HCT116 (cell line): ENCODE measurements at regions not wholly inside any gene's neighbourhood (a gene's known extent, or its start where the extent isn't known, plus 50 kb on each side); places are given as distances from the start of the nearest gene placed in this dataset.

Source experiments
- EZH2 ChIP-seq: fragments of 200-600 bp; sonication (generic); IDR thresholded peaks from 2 replicates; pipeline ENCODE4 v1.6.1; 2017; ENCODE audit warnings: antibody characterized with exemption, mixed run types
- EZH2phosphoT487 ChIP-seq: fragments of 200-600 bp; IDR thresholded peaks from 2 replicates; pipeline ENCODE4 v1.6.1; 2018; ENCODE audit warnings: antibody characterized with exemption, borderline replicate concordance
- POLR2A ChIP-seq: IDR thresholded peaks from 2 replicates; pipeline ENCODE4 v1.7.0; 2011; ENCODE audit warnings: borderline replicate concordance; ENCODE audit not compliant: insufficient read depth, insufficient read length; ENCODE audit errors: extremely low read depth
- POLR2AphosphoS5 ChIP-seq: IDR thresholded peaks from 2 replicates; pipeline ENCODE4 v1.6.1; 2011; ENCODE audit warnings: mild to moderate bottlenecking, low read depth, low read length, moderate library complexity
- YY1 ChIP-seq: IDR thresholded peaks from 2 replicates; pipeline ENCODE4 v1.6.1; 2011; ENCODE audit warnings: low read length, low read depth, moderate library complexity, mild to moderate bottlenecking; ENCODE audit not compliant: insufficient replicate concordance; ENCODE audit errors: extremely low read depth
- ZNF274 ChIP-seq: fragments of 200-500 bp; sonication (Bioruptor generic); IDR thresholded peaks from 2 replicates; pipeline ENCODE4 v1.6.1; 2014; ENCODE audit warnings: mild to moderate bottlenecking, low read depth, low read length, inconsistent platforms
- TF ChIP-seq, protein P1 (sequence below), 3 experiments: fragments of 200-600 bp in 1 of 3; sonication (generic) in 1 of 3; IDR thresholded peaks in 2 of 3; conservative IDR thresholded peaks in 1 of 3; 2 replicates each; pipeline ENCODE4 v1.5.1; 2012 to 2017; ENCODE audit warnings: low read depth in 2 of 3, low read length in 2 of 3, antibody characterized with exemption in 1 of 3, borderline replicate concordance in 1 of 3, control low read depth in 1 of 3, mild to moderate bottlenecking in 1 of 3, mixed read lengths in 1 of 3, mixed run types in 1 of 3, moderate library complexity in 1 of 3; ENCODE audit not compliant: insufficient read depth in 1 of 3
- TF ChIP-seq, protein P2 (sequence below): IDR thresholded peaks from 2 replicates; pipeline ENCODE4 v1.6.1; 2012; ENCODE audit warnings: low read depth

- TF ChIP-seq, protein P1, sequence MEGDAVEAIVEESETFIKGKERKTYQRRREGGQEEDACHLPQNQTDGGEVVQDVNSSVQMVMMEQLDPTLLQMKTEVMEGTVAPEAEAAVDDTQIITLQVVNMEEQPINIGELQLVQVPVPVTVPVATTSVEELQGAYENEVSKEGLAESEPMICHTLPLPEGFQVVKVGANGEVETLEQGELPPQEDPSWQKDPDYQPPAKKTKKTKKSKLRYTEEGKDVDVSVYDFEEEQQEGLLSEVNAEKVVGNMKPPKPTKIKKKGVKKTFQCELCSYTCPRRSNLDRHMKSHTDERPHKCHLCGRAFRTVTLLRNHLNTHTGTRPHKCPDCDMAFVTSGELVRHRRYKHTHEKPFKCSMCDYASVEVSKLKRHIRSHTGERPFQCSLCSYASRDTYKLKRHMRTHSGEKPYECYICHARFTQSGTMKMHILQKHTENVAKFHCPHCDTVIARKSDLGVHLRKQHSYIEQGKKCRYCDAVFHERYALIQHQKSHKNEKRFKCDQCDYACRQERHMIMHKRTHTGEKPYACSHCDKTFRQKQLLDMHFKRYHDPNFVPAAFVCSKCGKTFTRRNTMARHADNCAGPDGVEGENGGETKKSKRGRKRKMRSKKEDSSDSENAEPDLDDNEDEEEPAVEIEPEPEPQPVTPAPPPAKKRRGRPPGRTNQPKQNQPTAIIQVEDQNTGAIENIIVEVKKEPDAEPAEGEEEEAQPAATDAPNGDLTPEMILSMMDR (IDR thresholded peaks at IDR 0.05 in 2 of 3, conservative IDR thresholded peaks at IDR 0.05 in 1 of 3; ENCODE audit: borderline replicate concordance in 1 of 3, insufficient read depth in 1 of 3, low read depth in 2 of 3, low read length in 2 of 3) = no peak
- TF ChIP-seq ZNF274 (no peak), EZH2phosphoT487 (no peak), POLR2A (no peak), POLR2AphosphoS5 (no peak), EZH2 (no peak), YY1 (no peak)
- TF ChIP-seq, protein P2, sequence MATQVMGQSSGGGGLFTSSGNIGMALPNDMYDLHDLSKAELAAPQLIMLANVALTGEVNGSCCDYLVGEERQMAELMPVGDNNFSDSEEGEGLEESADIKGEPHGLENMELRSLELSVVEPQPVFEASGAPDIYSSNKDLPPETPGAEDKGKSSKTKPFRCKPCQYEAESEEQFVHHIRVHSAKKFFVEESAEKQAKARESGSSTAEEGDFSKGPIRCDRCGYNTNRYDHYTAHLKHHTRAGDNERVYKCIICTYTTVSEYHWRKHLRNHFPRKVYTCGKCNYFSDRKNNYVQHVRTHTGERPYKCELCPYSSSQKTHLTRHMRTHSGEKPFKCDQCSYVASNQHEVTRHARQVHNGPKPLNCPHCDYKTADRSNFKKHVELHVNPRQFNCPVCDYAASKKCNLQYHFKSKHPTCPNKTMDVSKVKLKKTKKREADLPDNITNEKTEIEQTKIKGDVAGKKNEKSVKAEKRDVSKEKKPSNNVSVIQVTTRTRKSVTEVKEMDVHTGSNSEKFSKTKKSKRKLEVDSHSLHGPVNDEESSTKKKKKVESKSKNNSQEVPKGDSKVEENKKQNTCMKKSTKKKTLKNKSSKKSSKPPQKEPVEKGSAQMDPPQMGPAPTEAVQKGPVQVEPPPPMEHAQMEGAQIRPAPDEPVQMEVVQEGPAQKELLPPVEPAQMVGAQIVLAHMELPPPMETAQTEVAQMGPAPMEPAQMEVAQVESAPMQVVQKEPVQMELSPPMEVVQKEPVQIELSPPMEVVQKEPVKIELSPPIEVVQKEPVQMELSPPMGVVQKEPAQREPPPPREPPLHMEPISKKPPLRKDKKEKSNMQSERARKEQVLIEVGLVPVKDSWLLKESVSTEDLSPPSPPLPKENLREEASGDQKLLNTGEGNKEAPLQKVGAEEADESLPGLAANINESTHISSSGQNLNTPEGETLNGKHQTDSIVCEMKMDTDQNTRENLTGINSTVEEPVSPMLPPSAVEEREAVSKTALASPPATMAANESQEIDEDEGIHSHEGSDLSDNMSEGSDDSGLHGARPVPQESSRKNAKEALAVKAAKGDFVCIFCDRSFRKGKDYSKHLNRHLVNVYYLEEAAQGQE = no peak
Observed at GRCh38 chr17:6248061-6248460, 177.9 kb downstream of the WSCD1 start.
